Left lung (tissue), 4 donors: ENCODE measurements at regions not wholly inside any gene's neighbourhood (a gene's known extent, or its start where the extent isn't known, plus 50 kb on each side); places are given as distances from the start of the nearest gene placed in this dataset.
A peak's percentile ranks its signal among the peaks of the same experiment; 100 is the strongest.
"Not testable (repeated sequence)": the region's sequence is repeated elsewhere in the genome, so short reads cannot be mapped to it uniquely, and the experiment has no call there.

Experiments used
- ATAC-seq: fragments of 200-7000 bp; cut with Tn5 transposase; one replicate; pipeline ENCODE4 v1.9.1; 2020; ENCODE audit warnings: moderate library complexity
- DNase-seq, 4 donors: peaks; one replicate each; pipeline ENCODE4 v3.0.0-alpha.2; 2013 to 2020
- H3K27ac ChIP-seq, 2 donors: fragments of 200-600 bp; sonication (generic) in 1 of 2; one replicate each; pipeline versions ENCODE4 v1.5.0 to v1.8.0; 2020 to 2021
- H3K27me3 ChIP-seq, 2 donors: fragments of 200-600 bp; sonication (generic) in 1 of 2; one replicate each; pipeline versions ENCODE4 v1.5.0 to v1.8.0; 2020 to 2021
- H3K36me3 ChIP-seq, 2 donors: fragments of 200-600 bp; sonication (generic) in 1 of 2; one replicate each; pipeline versions ENCODE4 v1.5.0 to v1.8.0; 2020 to 2021
- H3K4me1 ChIP-seq, 2 donors: fragments of 200-600 bp; one replicate each; pipeline ENCODE4 v1.8.0; 2021
- H3K4me3 ChIP-seq, 2 donors: fragments of 200-600 bp; sonication (generic) in 1 of 2; one replicate each; pipeline versions ENCODE4 v1.5.0 to v1.8.0; 2020 to 2021; ENCODE audit warnings: mild to moderate bottlenecking in 1 of 2
- H3K9me3 ChIP-seq, 2 donors: fragments of 200-600 bp; sonication (generic) in 1 of 2; one replicate each; pipeline versions ENCODE4 v1.5.0 to v1.8.0; 2020 to 2021
- intact Hi-C, 2 donors: fragments of 100-400 bp; cut with DNase I; formaldehyde crosslinking; loops; one replicate each; pipeline versions ENCODE4 v1.11.2 to v1.14.2; 2022
- TF ChIP-seq, protein P1 (sequence below), 2 donors: fragments of 200-600 bp; sonication (generic) in 1 of 2; IDR thresholded peaks; one replicate each; pipeline versions ENCODE4 v1.5.0 to v1.8.0; 2021; ENCODE audit warnings: antibody characterized with exemption in 2 of 2
- donor health status: DM: no; HTN: yes; CAD: no.
- donor health status: DM: no; HTN: no; CAD: no.

DNA sequence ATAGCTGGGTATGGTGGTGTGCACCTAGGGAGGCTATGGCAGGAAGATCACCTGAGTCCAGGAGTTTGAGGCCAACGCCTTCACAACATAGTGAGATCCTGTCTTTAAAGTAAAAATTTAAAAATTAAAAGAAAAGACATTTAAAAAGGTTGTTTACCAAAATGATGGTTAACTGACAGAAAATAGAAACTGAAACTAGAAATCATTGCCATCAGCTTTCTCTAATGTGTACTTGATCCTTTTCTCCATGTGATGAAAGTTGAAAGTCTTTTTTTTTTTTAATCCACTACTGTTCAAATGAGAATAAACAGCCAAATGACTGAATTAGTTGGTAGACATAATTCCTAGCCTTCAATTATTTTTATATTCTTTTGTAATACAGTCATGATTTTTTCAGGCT is 75.1 kb upstream of the PARP8 start:
- H3K27me3 ChIP-seq, H3K36me3 ChIP-seq, H3K4me3 ChIP-seq, H3K27ac ChIP-seq, H3K4me1 ChIP-seq, intact Hi-C loops, DNase-seq, ATAC-seq, H3K9me3 ChIP-seq: not testable (repeated sequence)

DNA sequence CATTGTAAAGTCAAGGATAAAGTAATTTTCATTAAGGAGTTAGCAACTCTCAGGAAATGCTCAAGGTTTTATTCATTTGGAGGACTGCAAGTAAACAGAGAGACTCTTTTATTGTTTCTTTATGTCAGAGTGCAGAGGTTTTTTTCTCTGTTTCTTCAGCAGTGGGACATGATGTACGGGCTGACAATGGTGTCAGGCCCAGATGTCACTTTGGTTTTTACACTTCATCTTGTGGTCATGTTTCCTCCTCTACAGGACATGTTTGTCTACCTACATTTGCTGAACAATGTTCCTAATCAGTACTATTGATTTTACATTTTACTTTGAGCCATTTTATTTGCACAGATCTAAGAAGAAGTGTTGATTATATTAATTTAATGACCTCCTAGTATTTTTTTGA is 72.8 kb upstream of the PARP8 start:
- Histone ChIP-seq H3K9me3 (peaks cover 0 to 2% of the 10 kb centered on the region in 2 donors), H3K36me3 (no peaks in the 10 kb centered on the region), H3K27ac (no peak overlapping the region), H3K27me3 (no peaks in the 10 kb centered on the region), H3K4me3 (no peak overlapping the region), H3K4me1 (no peaks in the 10 kb centered on the region)
- DNase-seq, result no peak
- TF ChIP-seq, protein P1, sequence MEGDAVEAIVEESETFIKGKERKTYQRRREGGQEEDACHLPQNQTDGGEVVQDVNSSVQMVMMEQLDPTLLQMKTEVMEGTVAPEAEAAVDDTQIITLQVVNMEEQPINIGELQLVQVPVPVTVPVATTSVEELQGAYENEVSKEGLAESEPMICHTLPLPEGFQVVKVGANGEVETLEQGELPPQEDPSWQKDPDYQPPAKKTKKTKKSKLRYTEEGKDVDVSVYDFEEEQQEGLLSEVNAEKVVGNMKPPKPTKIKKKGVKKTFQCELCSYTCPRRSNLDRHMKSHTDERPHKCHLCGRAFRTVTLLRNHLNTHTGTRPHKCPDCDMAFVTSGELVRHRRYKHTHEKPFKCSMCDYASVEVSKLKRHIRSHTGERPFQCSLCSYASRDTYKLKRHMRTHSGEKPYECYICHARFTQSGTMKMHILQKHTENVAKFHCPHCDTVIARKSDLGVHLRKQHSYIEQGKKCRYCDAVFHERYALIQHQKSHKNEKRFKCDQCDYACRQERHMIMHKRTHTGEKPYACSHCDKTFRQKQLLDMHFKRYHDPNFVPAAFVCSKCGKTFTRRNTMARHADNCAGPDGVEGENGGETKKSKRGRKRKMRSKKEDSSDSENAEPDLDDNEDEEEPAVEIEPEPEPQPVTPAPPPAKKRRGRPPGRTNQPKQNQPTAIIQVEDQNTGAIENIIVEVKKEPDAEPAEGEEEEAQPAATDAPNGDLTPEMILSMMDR (IDR thresholded peaks at IDR 0.05), result no peak
- intact Hi-C loops, result no loop called here
- ATAC-seq, result no peak

DNA sequence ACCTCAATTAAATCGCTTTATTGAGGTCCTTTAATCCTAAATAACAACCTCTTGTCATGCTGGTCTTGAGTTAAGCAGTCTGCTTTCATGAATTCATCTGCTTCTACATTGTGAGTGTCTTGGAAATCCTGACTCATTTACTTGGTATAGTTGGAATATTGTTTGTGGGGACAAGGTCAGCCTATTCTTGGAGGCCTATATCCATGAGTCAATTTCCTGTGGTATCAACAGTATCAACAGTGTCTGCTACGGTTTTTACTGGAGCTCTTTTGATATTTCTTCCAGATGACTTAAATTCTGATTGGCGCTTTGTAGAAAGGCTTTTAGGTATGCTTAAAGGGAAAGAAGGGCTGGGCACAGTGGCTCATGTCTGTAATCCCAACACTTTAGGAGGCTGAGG is 71.2 kb upstream of the PARP8 start:
- intact Hi-C loops, result no loop called here
- TF ChIP-seq, protein P1 (IDR thresholded peaks at IDR 0.05), result no peak
- H3K4me3 ChIP-seq, result no peak overlapping the region
- H3K27ac ChIP-seq, result no peak overlapping the region
- DNase-seq (no peak), ATAC-seq (no peak)
- H3K36me3 ChIP-seq, result no peaks in the 10 kb centered on the region
- H3K4me1 ChIP-seq, result no peaks in the 10 kb centered on the region
- H3K27me3 ChIP-seq, result no peaks in the 10 kb centered on the region
- peaks cover 0 to 2% of the 10 kb centered on the region in 2 donors for H3K9me3 ChIP-seq

DNA sequence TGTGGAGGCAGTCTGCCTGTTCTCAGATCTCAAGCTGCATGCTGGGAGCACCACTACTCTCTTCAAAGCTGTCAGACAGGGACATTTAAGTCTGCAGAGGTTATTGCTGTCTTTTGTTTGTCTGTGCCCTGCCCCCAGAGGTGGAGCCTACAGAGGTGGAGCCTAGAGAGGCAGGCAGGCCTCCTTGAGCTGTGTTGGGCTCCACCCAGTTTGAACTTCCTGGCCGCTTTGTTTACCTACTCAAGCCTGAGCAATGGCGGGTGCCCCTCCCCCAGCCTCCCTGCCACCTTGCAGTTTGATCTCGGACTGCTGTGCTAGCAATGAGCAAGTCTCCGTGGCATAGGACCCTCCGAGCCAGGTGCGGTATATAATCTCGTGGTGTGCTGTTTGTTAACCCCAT is 64.9 kb upstream of the PARP8 start:
- H3K27me3 ChIP-seq, ATAC-seq, H3K27ac ChIP-seq, intact Hi-C loops, H3K4me3 ChIP-seq, H3K36me3 ChIP-seq, H3K4me1 ChIP-seq, H3K9me3 ChIP-seq: not testable (repeated sequence)
- DNase-seq, result peak in 1 of 4 donors; percentile 19

DNA sequence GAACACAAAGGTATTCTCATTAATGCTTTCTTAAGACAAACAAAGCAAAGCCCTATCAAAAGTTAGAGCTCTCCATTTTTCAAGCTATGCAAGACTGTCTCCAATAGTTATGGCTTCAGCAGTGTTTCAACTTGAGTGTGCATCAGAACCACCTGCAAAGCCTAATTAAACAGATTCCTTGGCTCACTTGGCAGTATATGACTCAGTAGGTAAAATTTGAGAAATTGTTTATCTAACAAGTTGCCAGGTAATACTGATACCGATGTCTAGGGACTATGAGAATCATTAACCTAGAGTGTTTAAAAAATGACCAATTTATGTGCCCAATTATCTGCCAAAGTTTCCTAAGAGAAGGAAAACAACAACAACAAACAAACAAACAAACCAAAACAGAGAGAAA is 60.3 kb upstream of the PARP8 start:
- peaks cover 0 to 7% of the 10 kb centered on the region in 2 donors for H3K9me3 ChIP-seq
- no peak for DNase-seq
- H3K36me3 ChIP-seq, result no peaks in the 10 kb centered on the region
- no peak overlapping the region for H3K4me3 ChIP-seq
- H3K4me1 ChIP-seq, result no peaks in the 10 kb centered on the region
- intact Hi-C loops, result no loop called here
- ATAC-seq, result no peak
- H3K27ac ChIP-seq, result no peak overlapping the region
- H3K27me3 ChIP-seq, result no peaks in the 10 kb centered on the region
- TF ChIP-seq, protein P1 (IDR thresholded peaks at IDR 0.05), result no peak

DNA sequence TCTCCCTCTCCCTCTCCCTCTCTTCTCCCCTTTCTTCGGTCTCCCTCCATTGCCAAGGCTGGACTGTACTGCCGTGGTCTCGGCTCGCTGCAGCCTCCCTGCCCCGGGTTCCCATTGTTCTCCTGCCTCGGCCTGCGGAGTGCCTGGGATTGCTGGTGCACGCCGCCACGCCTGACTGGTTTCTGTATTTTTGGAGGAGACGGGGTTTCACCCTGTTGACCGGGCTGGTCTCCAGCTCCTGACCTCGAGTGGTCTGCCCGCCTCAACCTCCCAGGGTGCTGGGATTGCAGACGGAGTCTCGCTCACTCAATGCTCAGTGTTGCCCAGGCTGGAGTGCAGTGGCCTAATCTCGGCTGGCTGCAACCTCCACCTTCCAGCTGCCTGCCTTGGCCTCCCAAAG is 59.0 kb upstream of the PARP8 start:
- ATAC-seq, H3K4me3 ChIP-seq, H3K27me3 ChIP-seq, H3K9me3 ChIP-seq, intact Hi-C loops, H3K27ac ChIP-seq, H3K36me3 ChIP-seq, H3K4me1 ChIP-seq: not testable (repeated sequence)
- DNase-seq, result peak in 1 of 4 donors; percentile 45

DNA sequence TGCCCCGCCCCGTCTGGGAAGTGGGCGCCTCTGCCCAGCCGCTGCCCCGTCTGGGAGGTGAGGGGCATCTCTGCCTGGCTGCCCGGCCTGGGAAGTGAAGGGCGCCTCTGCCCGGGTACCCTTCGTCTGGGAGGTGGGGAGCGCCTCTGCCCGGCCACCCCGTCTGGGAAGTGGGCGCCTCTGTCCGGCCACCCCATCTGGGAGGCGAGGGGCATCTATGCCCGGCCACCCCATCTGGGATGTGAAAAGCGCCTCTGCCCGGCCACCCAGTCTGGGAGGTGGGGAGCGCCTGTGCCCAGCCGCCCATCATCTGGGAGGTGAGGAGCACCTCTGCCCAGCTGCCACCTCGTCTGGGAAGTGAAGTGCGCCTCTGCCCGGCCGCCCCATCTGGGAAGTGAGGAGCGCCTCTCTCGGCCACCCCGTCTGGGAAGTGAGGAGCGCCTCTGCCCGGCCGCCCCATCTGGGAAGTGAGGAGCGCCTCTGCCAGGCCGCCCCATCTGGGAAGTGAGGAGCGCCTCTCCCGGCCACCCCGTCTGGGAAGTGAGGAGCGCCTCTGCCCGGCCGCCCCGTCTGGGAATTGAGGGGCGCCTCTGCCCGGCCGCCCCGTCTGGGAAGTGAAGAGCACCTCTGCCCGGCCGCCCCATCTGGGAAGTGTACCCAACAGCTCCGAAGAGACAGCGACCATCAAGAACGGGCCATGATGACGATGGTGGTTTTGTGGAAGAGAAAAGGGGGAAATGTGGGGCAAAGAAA is 58.3 kb upstream of the PARP8 start:
- H3K9me3 ChIP-seq, H3K27ac ChIP-seq, intact Hi-C loops, H3K27me3 ChIP-seq, H3K4me3 ChIP-seq, ATAC-seq, H3K36me3 ChIP-seq, H3K4me1 ChIP-seq: not testable (repeated sequence)
- peak in 1 of 4 donors; percentile 68 for DNase-seq

DNA sequence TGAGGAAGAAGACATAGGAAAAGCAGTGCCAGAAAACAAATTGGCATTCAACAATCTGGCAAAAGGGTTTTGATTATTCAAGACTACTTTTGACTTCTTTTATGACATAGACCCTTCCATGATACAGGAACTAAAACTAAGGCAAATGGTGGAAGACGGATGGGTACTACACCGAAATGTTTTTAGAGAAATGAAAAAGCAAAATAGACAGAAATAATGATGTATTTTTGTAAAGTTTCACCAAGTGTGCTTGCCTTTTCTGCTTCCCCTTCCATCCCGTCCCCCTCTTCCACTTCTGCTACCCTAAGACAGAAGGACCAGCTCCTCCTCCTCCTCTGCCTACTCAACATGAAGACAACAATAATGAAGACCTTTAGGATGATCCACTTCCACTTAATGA is 53.4 kb upstream of the PARP8 start:
- ATAC-seq, H3K27ac ChIP-seq, H3K27me3 ChIP-seq, intact Hi-C loops, H3K4me3 ChIP-seq, H3K36me3 ChIP-seq, H3K9me3 ChIP-seq, DNase-seq, H3K4me1 ChIP-seq: not testable (repeated sequence)
